ENCODE measurements at regions not wholly inside any gene's neighbourhood (a gene's known extent, or its start where the extent isn't known, plus 50 kb on each side); places are given as distances from the start of the nearest gene placed in this dataset.

GRCh38 chr11:131281316-131281715, 89.1 kb upstream of the NTM start:
- Mint-ChIP-seq H3K4me3 (ENCODE audit: low read depth) (no peak overlapping the region), H3K27me3 (peaks cover 6% of the 10 kb centered on the region), H3K9me3 (ENCODE audit: low read depth) (no peaks in the 10 kb centered on the region), H3K36me3 (ENCODE audit: insufficient read depth) (no peaks in the 10 kb centered on the region), H3K27ac (no peak overlapping the region), H3K4me1 (ENCODE audit: low read depth) (no peaks in the 10 kb centered on the region)
- DNase-seq (ENCODE audit: low spot score, unreplicated experiment): no peak
- TF ChIP-seq CTCF (IDR thresholded peaks at IDR 0.05; ENCODE audit: unreplicated experiment): no peak

- Mint-ChIP-seq H3K4me3 (ENCODE audit: low read depth) (no peak overlapping the region), H3K9me3 (ENCODE audit: low read depth) (no peaks in the 10 kb centered on the region), H3K27ac (no peak overlapping the region)
These were observed 86.4 kb upstream of the NTM start for GRCh38 chr11:131284041-131284440.

GRCh38 chr11:131288521-131289091, 81.8 kb upstream of the NTM start:
- Mint-ChIP-seq H3K36me3 (ENCODE audit: insufficient read depth) (no peaks in the 10 kb centered on the region), H3K27ac (no peak overlapping the region), H3K4me3 (ENCODE audit: low read depth) (no peak overlapping the region), H3K9me3 (ENCODE audit: low read depth) (no peaks in the 10 kb centered on the region), H3K4me1 (ENCODE audit: low read depth) (no peaks in the 10 kb centered on the region), H3K27me3 (peaks cover 8% of the 10 kb centered on the region)
- no peak for DNase-seq (ENCODE audit: low spot score, unreplicated experiment)
- no peak for TF ChIP-seq CTCF (IDR thresholded peaks at IDR 0.05; ENCODE audit: unreplicated experiment)

More at GRCh38 chr11:131284041-131284440, 86.4 kb upstream of the NTM start:
- H3K36me3 Mint-ChIP-seq (ENCODE audit: insufficient read depth): no peaks in the 10 kb centered on the region
- no peak for DNase-seq (ENCODE audit: low spot score, unreplicated experiment)
- H3K27me3 Mint-ChIP-seq: no peaks in the 10 kb centered on the region
- no peaks in the 10 kb centered on the region for H3K4me1 Mint-ChIP-seq (ENCODE audit: low read depth)
- no peak for TF ChIP-seq CTCF (IDR thresholded peaks at IDR 0.05; ENCODE audit: unreplicated experiment)

GRCh38 chr11:131290185-131290584, 80.2 kb upstream of the NTM start:
- Mint-ChIP-seq H3K4me1 (ENCODE audit: low read depth) (peaks cover 5% of the 10 kb centered on the region), H3K4me3 (ENCODE audit: low read depth) (no peak overlapping the region), H3K36me3 (ENCODE audit: insufficient read depth) (no peaks in the 10 kb centered on the region), H3K9me3 (ENCODE audit: low read depth) (no peaks in the 10 kb centered on the region), H3K27ac (no peak overlapping the region), H3K27me3 (peaks cover 8% of the 10 kb centered on the region)
- no peak for DNase-seq (ENCODE audit: low spot score, unreplicated experiment)
- no peak for TF ChIP-seq CTCF (IDR thresholded peaks at IDR 0.05; ENCODE audit: unreplicated experiment)

- Mint-ChIP-seq H3K36me3 (ENCODE audit: insufficient read depth) (no peaks in the 10 kb centered on the region), H3K27me3 (peaks cover 22% of the 10 kb centered on the region), H3K27ac (no peak overlapping the region), H3K4me3 (ENCODE audit: low read depth) (no peak overlapping the region), H3K4me1 (ENCODE audit: low read depth) (peaks cover 22% of the 10 kb centered on the region), H3K9me3 (ENCODE audit: low read depth) (no peaks in the 10 kb centered on the region)
- no peak for TF ChIP-seq CTCF (IDR thresholded peaks at IDR 0.05; ENCODE audit: unreplicated experiment)
- DNase-seq (ENCODE audit: low spot score, unreplicated experiment): no peak
These were observed 74.4 kb upstream of the NTM start for GRCh38 chr11:131295986-131296385.

Data from progenitor cell of endocrine pancreas (in vitro differentiated cells).